GM12878 (cell line): ENCODE measurements at regions not wholly inside any gene's neighbourhood (a gene's known extent, or its start where the extent isn't known, plus 50 kb on each side); places are given as distances from the start of the nearest gene placed in this dataset.

Source experiments
- ATAC-seq: fragments of 200-7000 bp; cut with Tn5 transposase; 3 replicates; pipeline ENCODE4 v1.9.1; 2020; ENCODE audit warnings: mild to moderate bottlenecking, moderate library complexity
- BruUV-seq: library from RNA; stranded (reverse); fragments of 400-500 nt; replicated peaks from 2 replicates; lab custom pipeline; 2021; lab: Mats Ljungman, UMichigan
- CTCF ChIA-PET: fragments of 300-600 bp; sonication (Branson Sonifier 250); formaldehyde crosslinking; extraction: SDS; loops from one replicate; lab custom pipeline; 2021; ENCODE audit warnings: inconsistent platforms; lab: Yijun Ruan, JAX
- POLR2A ChIA-PET: fragments of 350-600 bp; formaldehyde crosslinking; extraction: SDS; loops from one replicate; lab custom pipeline; 2021; ENCODE audit warnings: inconsistent platforms; lab: Charles Lee
- RAD21 ChIA-PET: fragments of 300-600 bp; sonication (Branson Sonifier 250); formaldehyde crosslinking; loops from one replicate; lab custom pipeline; 2023; ENCODE audit warnings: antibody characterized with exemption; ENCODE audit not compliant: unreplicated experiment; lab: Charles Lee
- SMC1A ChIA-PET: fragments of 300-600 bp; sonication (Branson Sonifier 250); formaldehyde crosslinking; loops from one replicate; lab custom pipeline; 2023; ENCODE audit not compliant: unreplicated experiment, uncharacterized antibody; lab: Charles Lee
- DNase-seq: peaks from one replicate; pipeline ENCODE4 v3.0.0-alpha.2; 2011; ENCODE audit warnings: low read depth, low spot score
- FAIRE-seq: peaks from 3 replicates; lab custom pipeline; 2011; peaks lifted over from hg19 to GRCh38; lab: Jason Lieb, UNC
- H2AFZ ChIP-seq: 2 replicates; pipeline ENCODE4 v1.6.0; 2011; ENCODE audit warnings: low read depth, low read length, control low read depth; ENCODE audit not compliant: control insufficient read depth
- H3K27ac ChIP-seq: 2 replicates; pipeline ENCODE4 v1.5.1; 2011; ENCODE audit warnings: control low read depth; ENCODE audit not compliant: control insufficient read depth, insufficient read depth
- H3K27me3 ChIP-seq, 2 experiments: replicated peaks in 1 of 2; 2 replicates each; pipeline versions ENCODE4 v1.6.0 to v1.6.1; 2011; ENCODE audit warnings: low read length in 1 of 2; ENCODE audit not compliant: control insufficient read depth in 2 of 2, insufficient read depth in 2 of 2
- H3K36me3 ChIP-seq, 2 experiments: 2 replicates each; pipeline ENCODE4 v1.5.1; 2011; ENCODE audit warnings: low read length in 1 of 2; ENCODE audit not compliant: control insufficient read depth in 2 of 2, insufficient read depth in 2 of 2
- H3K4me1 ChIP-seq: 2 replicates; pipeline ENCODE4 v1.6.1; 2011; ENCODE audit warnings: mild to moderate bottlenecking, low read length, moderate library complexity, mixed read lengths; ENCODE audit not compliant: control insufficient read depth, insufficient read depth
- H3K4me2 ChIP-seq: 2 replicates; pipeline ENCODE4 v1.6.0; 2011; ENCODE audit warnings: control low read depth; ENCODE audit not compliant: control insufficient read depth, insufficient read depth
- H3K4me3 ChIP-seq: fragments of 200-600 bp; sonication (generic); 2 replicates; pipeline ENCODE4 v1.5.1; 2016
- H3K79me2 ChIP-seq: 2 replicates; pipeline ENCODE4 v1.6.0; 2011; ENCODE audit warnings: low read length; ENCODE audit not compliant: control insufficient read depth, insufficient read depth
- H3K9ac ChIP-seq: 2 replicates; pipeline ENCODE4 v1.8.0; 2011; ENCODE audit warnings: low read length, control low read depth, mixed read lengths; ENCODE audit not compliant: control insufficient read depth, insufficient read depth
- H3K9me3 ChIP-seq: replicated peaks from 3 replicates; pipeline ENCODE4 v1.5.1; 2011; ENCODE audit warnings: mild to moderate bottlenecking, low read length; ENCODE audit not compliant: control insufficient read depth, insufficient read depth
- H4K20me1 ChIP-seq: 2 replicates; pipeline ENCODE4 v1.6.0; 2011; ENCODE audit not compliant: control insufficient read depth, insufficient read depth
- BCL11A ChIP-seq: IDR thresholded peaks from 2 replicates; pipeline ENCODE4 v1.6.1; 2011; ENCODE audit warnings: low read depth, low read length
- ELK1 ChIP-seq: IDR thresholded peaks from 2 replicates; pipeline ENCODE4 v1.6.1; 2012; ENCODE audit warnings: low read depth, low read length, improper control_type of control experiment
- GABPA ChIP-seq: IDR thresholded peaks from 2 replicates; pipeline ENCODE4 v1.6.1; 2014; ENCODE audit warnings: antibody characterized with exemption, low read depth, mild to moderate bottlenecking, inconsistent platforms
- MTA3 ChIP-seq: IDR thresholded peaks from 2 replicates; pipeline ENCODE4 v1.6.1; 2012; ENCODE audit warnings: low read length, inconsistent platforms, borderline replicate concordance
- RAD21 ChIP-seq: IDR thresholded peaks from 2 replicates; pipeline ENCODE4 v1.6.1; 2011; ENCODE audit warnings: mild to moderate bottlenecking, low read depth, low read length, moderate library complexity; ENCODE audit not compliant: insufficient read depth
- USF2 ChIP-seq: IDR thresholded peaks from 2 replicates; pipeline ENCODE4 v1.6.1; 2011; ENCODE audit warnings: low read depth, low read length, improper control_type of control experiment, borderline replicate concordance
- YY1 ChIP-seq: IDR thresholded peaks from 2 replicates; pipeline ENCODE4 v1.6.1; 2011; ENCODE audit warnings: low read depth, mild to moderate bottlenecking, low read length
- ZNF217 ChIP-seq: fragments of 450-650 bp; IDR thresholded peaks from 2 replicates; pipeline ENCODE4 v1.6.1; 2017; ENCODE audit warnings: antibody characterized with exemption, mild to moderate bottlenecking
- WGBS: methylation state at CpG from one replicate; pipeline ENCODE4 v1.1.6; 2016; ENCODE audit warnings: low lambda C conversion rate; ENCODE audit not compliant: insufficient replicate concordance, insufficient coverage; ENCODE audit errors: missing lambda C conversion rate; 5-methylcytosine and 5-hydroxymethylcytosine counted together
- in situ Hi-C: fragments of 300-500 bp; cut with MboI; formaldehyde crosslinking; loops from 9 replicates; pipeline ENCODE4 v1.14.3; 2018; ENCODE audit warnings: mixed read lengths
- intact Hi-C: fragments of 100-400 bp; cut with micrococcal nuclease; formaldehyde crosslinking; loops from one replicate; pipeline ENCODE4 v1.14.2; 2022; ENCODE audit not compliant: unreplicated experiment

- no peak overlapping the region for H3K27ac ChIP-seq
- SMC1A ChIA-PET = no interaction called here
- no peaks in the 10 kb centered on the region for H3K4me1 ChIP-seq
- intact Hi-C loops = no loop called here
- no peaks in the 10 kb centered on the region for H4K20me1 ChIP-seq
- no peak for DNase-seq
- H3K4me3 ChIP-seq = no peak overlapping the region
- POLR2A ChIA-PET = no interaction called here
- 79% methylated on average over 1 of the region's 1 CpG for WGBS
- no peak overlapping the region for H3K9ac ChIP-seq
- no peak for ATAC-seq
- no peaks in the 10 kb centered on the region for H3K27me3 ChIP-seq
- H2AFZ ChIP-seq = no peak overlapping the region
- TF ChIP-seq RAD21 (no peak), MTA3 (no peak), USF2 (no peak), YY1 (no peak), ELK1 (no peak), ZNF217 (no peak), GABPA (no peak), BCL11A (no peak)
- RAD21 ChIA-PET = no interaction called here
- CTCF ChIA-PET = no interaction called here
- no peaks in the 10 kb centered on the region for H3K9me3 ChIP-seq
- no peaks in the 10 kb centered on the region for H3K36me3 ChIP-seq
- no TSS peak for BruUV-seq
- no peaks in the 10 kb centered on the region for H3K79me2 ChIP-seq
- no peak overlapping the region for H3K4me2 ChIP-seq
- in situ Hi-C loops = no loop called here
- no peak for FAIRE-seq
Observed at GRCh38 chr6:140388815-140389214, 1014.4 kb upstream of the CITED2 start.
